ENCODE measurements at regions not wholly inside any gene's neighbourhood (a gene's known extent, or its start where the extent isn't known, plus 50 kb on each side); places are given as distances from the start of the nearest gene placed in this dataset.
A peak's percentile ranks its signal among the peaks of the same experiment; 100 is the strongest.

DNA sequence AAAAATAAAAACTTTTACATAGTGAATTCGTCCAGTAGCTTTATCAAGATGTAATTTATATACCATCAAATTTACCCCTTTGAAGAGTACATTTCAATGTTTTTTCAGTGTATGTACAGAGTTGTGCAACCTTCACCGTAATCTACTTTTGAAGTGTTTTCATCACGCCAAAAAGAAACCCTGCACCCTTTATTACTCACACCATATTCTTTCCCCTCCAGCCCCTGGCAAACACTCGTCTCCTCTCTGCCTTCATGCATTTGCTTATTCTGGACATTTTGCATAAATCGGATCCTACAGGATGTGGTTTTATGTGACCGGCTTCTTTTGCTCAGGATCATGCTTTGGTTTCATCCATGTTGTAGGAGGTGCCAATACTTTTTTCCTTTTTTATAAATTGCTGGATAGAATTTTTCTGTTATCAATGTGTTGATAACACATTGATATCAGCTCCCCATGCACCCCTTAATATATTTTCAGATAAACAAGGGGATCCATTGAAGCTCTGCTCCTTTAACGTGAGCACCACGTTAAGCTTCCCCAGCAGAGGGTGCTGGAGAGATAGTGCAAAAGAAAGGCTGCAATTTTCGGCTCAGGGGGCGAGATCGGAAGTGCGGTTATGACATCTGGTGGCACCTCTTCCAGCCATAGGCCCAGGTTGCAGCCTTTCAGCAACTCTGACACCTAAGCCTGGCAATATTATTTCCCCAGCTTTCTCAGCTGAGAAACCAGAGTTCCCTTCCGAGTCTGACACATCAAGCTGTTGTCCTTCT lies 100.1 kb upstream of the VCX3B start:
- no peak overlapping the region for H3K4me3 ChIP-seq
- TF ChIP-seq, protein P1, sequence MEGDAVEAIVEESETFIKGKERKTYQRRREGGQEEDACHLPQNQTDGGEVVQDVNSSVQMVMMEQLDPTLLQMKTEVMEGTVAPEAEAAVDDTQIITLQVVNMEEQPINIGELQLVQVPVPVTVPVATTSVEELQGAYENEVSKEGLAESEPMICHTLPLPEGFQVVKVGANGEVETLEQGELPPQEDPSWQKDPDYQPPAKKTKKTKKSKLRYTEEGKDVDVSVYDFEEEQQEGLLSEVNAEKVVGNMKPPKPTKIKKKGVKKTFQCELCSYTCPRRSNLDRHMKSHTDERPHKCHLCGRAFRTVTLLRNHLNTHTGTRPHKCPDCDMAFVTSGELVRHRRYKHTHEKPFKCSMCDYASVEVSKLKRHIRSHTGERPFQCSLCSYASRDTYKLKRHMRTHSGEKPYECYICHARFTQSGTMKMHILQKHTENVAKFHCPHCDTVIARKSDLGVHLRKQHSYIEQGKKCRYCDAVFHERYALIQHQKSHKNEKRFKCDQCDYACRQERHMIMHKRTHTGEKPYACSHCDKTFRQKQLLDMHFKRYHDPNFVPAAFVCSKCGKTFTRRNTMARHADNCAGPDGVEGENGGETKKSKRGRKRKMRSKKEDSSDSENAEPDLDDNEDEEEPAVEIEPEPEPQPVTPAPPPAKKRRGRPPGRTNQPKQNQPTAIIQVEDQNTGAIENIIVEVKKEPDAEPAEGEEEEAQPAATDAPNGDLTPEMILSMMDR (IDR thresholded peaks at IDR 0.05; ENCODE audit: control extremely low read depth, extremely low read depth) = peak; percentile 0
- H3K9ac ChIP-seq (ENCODE audit: insufficient read depth in 1 of 2, low read length in 2 of 2) = no peak overlapping the region
- H3K4me1 ChIP-seq (ENCODE audit: control insufficient read depth in 5 of 5, insufficient read depth in 5 of 5, low read length in 5 of 5) = no peaks in the 10 kb centered on the region
- DNase-seq (peak in 2 of 3 donors; percentile 0 to 23), ATAC-seq (ENCODE audit: insufficient read depth, low FRiP score) (peak; percentile 62)
- no peaks in the 10 kb centered on the region for H3K36me3 ChIP-seq (ENCODE audit: control insufficient read depth in 4 of 4, insufficient read depth in 4 of 4, low read length in 4 of 4)
- H3K9me3 ChIP-seq (ENCODE audit: control insufficient read depth in 4 of 4, insufficient read depth in 3 of 4, low read length in 3 of 4) = no peaks in the 10 kb centered on the region
- 32 to 33% methylated on average over 13 of the region's 13 CpGs for WGBS, 2 donors
- H3K27ac ChIP-seq (ENCODE audit: low read depth in 1 of 2, low read length in 1 of 2) = peak overlapping the region in 1 of 2 donors; percentile 14
- peaks cover 0 to 7% (median 5%) of the 10 kb centered on the region in 3 donors for H3K27me3 ChIP-seq (ENCODE audit: control insufficient read depth in 3 of 3, insufficient read depth in 3 of 3, low read length in 2 of 3)

DNA sequence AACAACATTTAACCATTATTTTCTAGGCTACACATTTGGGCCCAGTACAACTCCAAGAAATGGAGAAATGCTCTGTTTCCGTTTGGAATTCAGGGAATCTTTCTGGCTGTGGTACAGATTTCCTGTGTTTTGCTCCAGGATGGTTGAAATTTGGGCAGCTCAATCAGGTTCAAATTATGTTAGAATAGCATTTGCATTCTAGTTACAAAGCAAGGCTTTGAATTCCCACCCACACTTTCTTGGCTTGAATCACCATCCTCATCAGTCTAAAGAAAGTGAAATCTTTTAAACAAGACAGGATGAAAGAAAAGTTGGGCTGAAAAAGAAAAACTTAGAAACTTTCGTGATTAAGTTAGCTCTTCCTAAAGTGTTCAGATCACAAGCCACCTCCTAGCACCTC lies 98.1 kb upstream of the VCX3B start:
- no peaks in the 10 kb centered on the region for H3K9me3 ChIP-seq (ENCODE audit: control insufficient read depth in 4 of 4, insufficient read depth in 3 of 4, low read length in 3 of 4)
- no peak overlapping the region for H3K9ac ChIP-seq (ENCODE audit: insufficient read depth in 1 of 2, low read length in 2 of 2)
- H3K4me3 ChIP-seq = no peak overlapping the region
- peaks cover 0 to 9% (median 5%) of the 10 kb centered on the region in 3 donors for H3K27me3 ChIP-seq (ENCODE audit: control insufficient read depth in 3 of 3, insufficient read depth in 3 of 3, low read length in 2 of 3)
- 39 to 75% methylated on average over 2 of the region's 2 CpGs for WGBS, 2 donors
- H3K4me1 ChIP-seq (ENCODE audit: control insufficient read depth in 5 of 5, insufficient read depth in 5 of 5, low read length in 5 of 5) = no peaks in the 10 kb centered on the region
- TF ChIP-seq, protein P1 (IDR thresholded peaks at IDR 0.05; ENCODE audit: control extremely low read depth, extremely low read depth) = no peak
- ATAC-seq (ENCODE audit: insufficient read depth, low FRiP score) = no peak
- no peak overlapping the region for H3K27ac ChIP-seq (ENCODE audit: low read depth in 1 of 2, low read length in 1 of 2)
- no peaks in the 10 kb centered on the region for H3K36me3 ChIP-seq (ENCODE audit: control insufficient read depth in 4 of 4, insufficient read depth in 4 of 4, low read length in 4 of 4)
- DNase-seq = peak in 1 of 3 donors; percentile 4

DNA sequence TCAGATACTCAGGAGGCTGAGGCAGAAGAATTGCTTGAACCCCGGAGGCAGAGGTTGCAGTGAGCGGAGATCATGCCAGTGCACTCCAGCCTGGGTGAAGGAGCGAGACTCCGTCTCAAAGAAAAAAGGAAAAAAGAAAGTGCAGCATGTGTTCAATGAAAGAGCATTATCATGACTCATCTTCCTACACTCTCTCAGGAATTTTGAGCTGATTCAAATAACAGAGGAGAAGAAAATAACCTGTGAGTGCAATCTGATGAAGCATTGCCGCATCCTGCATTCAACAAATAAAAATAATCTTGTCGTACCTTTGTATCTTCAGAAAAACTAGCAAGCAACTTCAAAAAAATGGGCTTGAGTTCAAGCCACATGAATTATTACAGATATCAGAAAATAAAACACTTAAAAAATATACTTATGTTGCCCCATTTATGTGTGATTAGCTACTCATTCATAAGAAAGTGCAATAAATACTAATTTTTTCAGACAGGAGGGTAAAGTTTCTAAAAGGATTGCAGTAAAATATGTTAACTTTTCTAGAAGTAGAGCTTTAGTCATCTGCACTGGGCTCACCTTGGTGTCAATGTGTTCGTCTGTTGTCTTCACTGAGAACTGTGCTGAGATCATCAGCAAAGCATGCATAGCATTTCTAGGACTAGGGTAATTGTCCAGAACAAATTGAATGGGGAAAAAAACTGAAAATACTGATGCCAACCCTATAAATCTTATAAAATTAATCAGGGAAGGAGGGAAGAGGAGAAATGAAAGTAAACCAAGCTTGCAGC lies 90.4 kb upstream of the VCX3B start:
- TF ChIP-seq, protein P1 (IDR thresholded peaks at IDR 0.05; ENCODE audit: control extremely low read depth, extremely low read depth) = no peak
- no peaks in the 10 kb centered on the region for H3K36me3 ChIP-seq (ENCODE audit: control insufficient read depth in 4 of 4, insufficient read depth in 4 of 4, low read length in 4 of 4)
- ATAC-seq (ENCODE audit: insufficient read depth, low FRiP score) = no peak

More for the DNA sequence above, 90.4 kb upstream of the VCX3B start:
- DNase-seq = no peak
- WGBS, 2 donors = 90 to 95% methylated on average over 6 to 7 of the region's 7 CpGs
- Histone ChIP-seq H3K4me1 (ENCODE audit: control insufficient read depth in 5 of 5, insufficient read depth in 5 of 5, low read length in 5 of 5) (no peaks in the 10 kb centered on the region), H3K9ac (ENCODE audit: insufficient read depth in 1 of 2, low read length in 2 of 2) (no peak overlapping the region), H3K27ac (ENCODE audit: low read depth in 1 of 2, low read length in 1 of 2) (no peak overlapping the region), H3K27me3 (ENCODE audit: control insufficient read depth in 3 of 3, insufficient read depth in 3 of 3, low read length in 2 of 3) (peaks cover 0 to 2% (median 0%) of the 10 kb centered on the region in 3 donors), H3K4me3 (no peak overlapping the region), H3K9me3 (ENCODE audit: control insufficient read depth in 4 of 4, insufficient read depth in 3 of 4, low read length in 3 of 4) (peaks cover 0 to 2% (median 0%) of the 10 kb centered on the region in 4 donors)

All from lung (tissue), 11 donors.